ENCODE measurements at regions not wholly inside any gene's neighbourhood (a gene's known extent, or its start where the extent isn't known, plus 50 kb on each side); places are given as distances from the start of the nearest gene placed in this dataset.
"Not testable (repeated sequence)": the region's sequence is repeated elsewhere in the genome, so short reads cannot be mapped to it uniquely, and the experiment has no call there.

GRCh38 chr5:179407191-179408175 lies 62.2 kb upstream of the ADAMTS2 start:
- DNase-seq = no peak

DNA sequence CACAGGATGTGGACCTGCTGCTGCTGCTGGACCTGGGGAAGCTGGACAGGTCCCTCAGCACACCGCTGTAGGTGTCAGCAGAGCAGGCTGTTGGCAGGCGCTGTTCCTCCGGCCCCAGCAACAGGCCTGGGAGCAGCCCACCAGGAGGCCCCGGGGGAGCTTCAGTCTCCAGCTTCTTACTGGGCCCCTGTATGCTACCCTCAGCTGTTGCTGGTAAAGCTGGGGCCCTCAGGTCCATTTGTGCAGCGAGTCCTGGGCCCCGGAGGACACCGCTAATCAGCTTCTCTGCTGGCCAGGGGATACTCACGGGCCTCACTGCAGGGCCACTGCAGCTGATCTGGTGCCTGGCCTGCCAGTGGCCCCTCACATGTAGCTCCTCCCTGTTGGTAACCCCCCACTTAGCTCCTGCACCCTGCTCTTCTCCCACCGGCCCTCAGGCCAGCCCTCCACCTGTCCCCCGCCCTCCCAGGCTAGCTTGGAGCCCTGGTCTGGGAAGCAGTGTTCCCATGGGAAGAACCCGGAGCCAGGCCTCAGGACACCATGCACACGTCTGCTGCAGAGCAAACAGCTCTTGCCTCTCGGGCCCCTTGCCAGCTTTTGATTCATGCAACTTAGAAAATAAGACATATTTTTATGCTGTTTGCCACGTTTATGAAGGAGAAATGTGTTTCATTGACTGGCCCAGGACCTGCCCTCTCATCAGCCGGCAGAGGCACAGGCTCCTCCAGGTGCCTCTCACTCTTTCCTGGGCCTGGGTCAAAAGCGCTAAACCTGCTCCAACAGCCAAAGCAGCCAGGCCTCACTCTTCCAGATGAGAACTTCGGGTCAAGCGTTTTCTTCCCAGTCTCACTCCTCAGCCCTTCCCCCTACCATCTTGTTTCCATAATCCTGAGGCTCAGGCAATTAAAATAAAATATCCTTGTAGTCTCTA lies 61.0 kb upstream of the ADAMTS2 start:
- DNase-seq = no peak

DNA sequence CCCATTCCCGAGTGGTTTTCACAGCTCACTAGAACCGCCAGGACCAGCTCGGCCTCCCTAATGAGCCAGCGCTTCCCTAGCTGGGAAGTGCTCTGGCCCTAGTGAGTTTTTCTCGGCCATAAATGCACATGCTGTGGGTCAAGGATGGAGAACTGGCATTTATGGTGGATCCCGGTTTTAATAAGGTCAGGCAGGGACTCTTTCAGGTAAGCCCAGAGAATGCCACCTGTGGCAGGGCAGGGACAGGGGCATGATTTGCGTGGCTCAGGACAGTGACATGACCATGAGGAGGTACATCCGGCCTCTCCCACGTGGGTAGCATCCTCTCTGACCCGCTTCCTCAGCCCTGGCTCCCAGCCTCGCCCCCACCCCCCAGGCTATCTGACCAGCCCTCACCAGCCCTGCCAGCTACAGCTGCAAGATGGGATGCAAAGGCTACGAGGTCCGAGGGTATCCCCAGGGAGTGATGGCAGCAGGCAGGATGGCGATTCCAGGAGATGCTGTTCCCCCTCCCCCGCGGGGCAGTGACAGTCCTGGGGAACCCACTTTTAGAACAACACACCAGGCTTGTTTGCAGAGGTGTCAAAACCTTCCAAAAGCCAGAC lies 60.3 kb upstream of the ADAMTS2 start:
- DNase-seq = no peak

GRCh38 chr5:179405054-179405416 lies 59.8 kb upstream of the ADAMTS2 start:
- no peak for DNase-seq

DNA sequence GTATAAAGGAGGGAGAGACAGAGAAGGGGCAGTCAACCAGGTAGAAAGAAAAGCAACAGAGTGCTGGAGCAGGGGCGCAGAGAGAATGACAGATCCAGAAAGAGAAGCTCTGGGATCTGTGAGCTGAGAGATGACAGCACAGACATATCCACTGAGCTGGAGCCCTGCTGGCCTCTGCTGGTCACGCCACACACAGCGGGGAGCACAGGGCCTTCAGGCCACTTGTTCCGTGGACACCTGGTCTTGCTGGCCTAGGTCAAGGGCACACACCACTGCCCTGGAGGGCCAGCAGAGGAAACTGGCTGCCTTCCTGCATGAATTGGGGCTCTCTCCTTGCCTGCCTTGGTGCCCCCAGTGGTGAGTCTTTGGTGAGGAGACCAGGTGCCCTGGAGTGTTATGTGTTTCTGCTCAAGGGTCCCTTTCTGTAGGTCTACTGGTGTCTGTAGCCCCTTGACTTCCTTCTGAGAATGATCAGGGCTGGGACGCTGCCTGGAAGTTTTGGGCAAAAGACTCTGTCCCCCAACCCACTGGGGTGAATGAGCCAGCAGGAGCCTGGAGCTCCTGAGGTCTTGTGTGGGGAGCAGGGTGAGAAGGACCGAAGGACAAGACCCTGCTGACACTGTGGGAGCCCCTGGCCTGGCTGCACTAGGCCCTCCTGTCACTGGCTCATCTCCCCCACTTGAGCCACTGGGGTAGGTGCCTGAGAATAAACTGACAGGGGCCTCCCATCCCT lies 59.2 kb upstream of the ADAMTS2 start:
- DNase-seq = no peak

DNA sequence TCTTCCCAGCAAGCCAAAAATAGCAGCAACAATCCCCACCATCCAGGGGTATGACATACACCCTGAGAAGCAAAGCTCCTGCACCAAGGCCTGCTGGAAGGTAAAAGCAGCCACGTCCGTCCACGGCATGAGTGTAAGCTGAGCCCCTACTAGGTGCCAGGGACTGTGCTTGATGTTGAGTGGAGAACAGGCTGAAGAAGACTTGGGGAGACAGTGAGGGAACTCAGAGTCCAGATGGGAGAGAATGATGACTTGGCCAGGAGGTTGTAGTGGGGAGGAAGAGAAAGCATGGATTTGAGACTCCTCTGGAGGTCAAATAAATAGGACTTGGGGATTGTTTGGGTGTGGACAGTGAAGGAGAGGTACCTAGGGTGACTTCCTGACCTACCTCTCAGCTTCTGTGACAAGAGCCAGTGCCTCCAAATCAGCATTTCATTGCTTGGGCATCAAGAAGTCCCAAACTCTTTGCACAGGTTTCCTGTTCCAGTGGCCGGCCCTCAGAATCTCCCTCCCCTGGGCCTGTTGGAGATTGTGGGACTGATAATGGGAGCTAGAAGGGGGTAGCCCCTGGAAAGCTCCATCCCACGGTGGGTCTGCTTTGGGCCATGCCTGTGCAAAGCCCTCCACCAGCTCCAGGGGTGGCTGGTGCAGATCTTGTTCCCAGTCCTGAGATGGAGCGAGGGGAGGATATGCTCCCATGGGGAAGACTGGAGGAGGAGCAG lies 58.3 kb upstream of the ADAMTS2 start:
- DNase-seq = no peak

- DNase-seq = not testable (repeated sequence)
Observed at GRCh38 chr5:179400435-179400834, 55.2 kb upstream of the ADAMTS2 start.

- DNase-seq = no peak
Observed at GRCh38 chr5:179400020-179400419, 54.8 kb upstream of the ADAMTS2 start.

- not testable (repeated sequence) for DNase-seq
Observed at GRCh38 chr5:179399327-179399726, 54.1 kb upstream of the ADAMTS2 start.

- DNase-seq = no peak
Observed at GRCh38 chr5:179397516-179397915, 52.3 kb upstream of the ADAMTS2 start.

All from activated T-cell treated with anti-CD3 and anti-CD28 coated beads, Interleukin-2, amount 50 U/mL, for 48 hours (primary cell).